Neural cell (in vitro differentiated cells): ENCODE measurements at regions not wholly inside any gene's neighbourhood (a gene's known extent, or its start where the extent isn't known, plus 50 kb on each side); places are given as distances from the start of the nearest gene placed in this dataset.

Experiments used
- H2AFZ ChIP-seq: fragments of 200-600, 300-800 bp; sonication (generic), shearing (Covaris generic); 2 replicates; pipeline ENCODE4 v1.6.0; 2014; ENCODE audit warnings: low read depth, mild to moderate bottlenecking, antibody characterized with exemption, low read length, moderate library complexity
- H3F3A ChIP-seq: fragments of 200-600 bp; shearing (Covaris generic); 2 replicates; pipeline ENCODE4 v1.6.1; 2016; ENCODE audit warnings: mild to moderate bottlenecking, moderate library complexity, mixed read lengths, antibody characterized with exemption, low read length; ENCODE audit not compliant: insufficient read depth, poor library complexity, severe bottlenecking
- H3K27ac ChIP-seq: fragments of 200-600, 300-800 bp; sonication (generic), shearing (Covaris generic); 2 replicates; pipeline ENCODE4 v1.5.1; 2014; ENCODE audit warnings: mild to moderate bottlenecking, low read length, moderate library complexity
- H3K27me3 ChIP-seq: fragments of 300-800, 200-600 bp; sonication (generic), shearing (Covaris generic); 2 replicates; pipeline ENCODE4 v1.6.0; 2014; ENCODE audit warnings: mild to moderate bottlenecking, low read depth, low read length, moderate library complexity; ENCODE audit not compliant: insufficient read depth
- H3K36me3 ChIP-seq: fragments of 300-800, 200-600 bp; sonication (generic), shearing (Covaris generic); 2 replicates; pipeline ENCODE4 v1.5.1; 2014; ENCODE audit warnings: mild to moderate bottlenecking, antibody characterized with exemption, low read length, moderate library complexity; ENCODE audit not compliant: insufficient read depth
- H3K4me2 ChIP-seq: fragments of 300-800, 200-600 bp; sonication (generic), shearing (Covaris generic); 2 replicates; pipeline ENCODE4 v1.6.0; 2014; ENCODE audit warnings: mild to moderate bottlenecking, low read length
- H3K4me3 ChIP-seq: fragments of 300-800, 200-600 bp; sonication (generic), shearing (Covaris generic); 2 replicates; pipeline ENCODE4 v1.5.1; 2014; ENCODE audit warnings: mild to moderate bottlenecking, low read length, moderate library complexity
- H3K79me2 ChIP-seq: fragments of 200-600 bp; shearing (Covaris generic); replicated peaks from 2 replicates; pipeline ENCODE4 v1.6.0; 2014; ENCODE audit warnings: mild to moderate bottlenecking, low read length, moderate library complexity; ENCODE audit not compliant: insufficient read depth
- H3K9ac ChIP-seq: fragments of 300-800, 200-600 bp; sonication (generic), shearing (Covaris generic); 2 replicates; pipeline ENCODE4 v1.6.1; 2016; ENCODE audit warnings: mild to moderate bottlenecking, low read length, mixed read lengths
- H3K9me2 ChIP-seq: fragments of 200-600 bp; shearing (Covaris generic); 2 replicates; pipeline ENCODE4 v1.6.1; 2016; ENCODE audit warnings: mild to moderate bottlenecking, low read length, mixed read lengths; ENCODE audit not compliant: insufficient read depth
- H3K9me3 ChIP-seq: fragments of 200-600, 300-800 bp; sonication (generic), shearing (Covaris generic); 2 replicates; pipeline ENCODE4 v1.6.1; 2016; ENCODE audit warnings: mild to moderate bottlenecking, mixed run types, low read length, moderate library complexity, mixed read lengths
- H4K20me1 ChIP-seq: fragments of 200-600 bp; shearing (Covaris generic); 2 replicates; pipeline ENCODE4 v1.6.1; 2016; ENCODE audit warnings: mild to moderate bottlenecking, mixed run types; ENCODE audit not compliant: insufficient read depth
- EP300 ChIP-seq: fragments of 450-650 bp; conservative IDR thresholded peaks from 2 replicates; pipeline ENCODE4 v1.6.1; 2014; ENCODE audit warnings: antibody characterized with exemption, mild to moderate bottlenecking, moderate library complexity; ENCODE audit not compliant: poor library complexity, severe bottlenecking
- EZH2 ChIP-seq: fragments of 200-600, 300-800 bp; shearing (Covaris generic), sonication (generic); IDR thresholded peaks from 2 replicates; pipeline ENCODE4 v1.6.1; 2014; ENCODE audit warnings: antibody characterized with exemption, low read length, borderline replicate concordance, mild to moderate bottlenecking; ENCODE audit not compliant: insufficient read depth, poor library complexity, severe bottlenecking
- MXI1 ChIP-seq: fragments of 450-650 bp; conservative IDR thresholded peaks from 2 replicates; pipeline ENCODE4 v1.6.1; 2014; ENCODE audit warnings: antibody characterized with exemption, mild to moderate bottlenecking; ENCODE audit not compliant: poor library complexity, severe bottlenecking
- POLR2AphosphoS5 ChIP-seq: IDR thresholded peaks from 2 replicates; pipeline ENCODE4 v1.6.1; 2012
- RAD21 ChIP-seq: fragments of 450-650 bp; conservative IDR thresholded peaks from 2 replicates; pipeline ENCODE4 v1.6.1; 2014; ENCODE audit warnings: antibody characterized with exemption, mild to moderate bottlenecking, moderate library complexity
- SMC3 ChIP-seq: fragments of 450-650 bp; conservative IDR thresholded peaks from 2 replicates; pipeline ENCODE4 v1.6.1; 2014; ENCODE audit warnings: antibody characterized with exemption, mild to moderate bottlenecking, moderate library complexity; ENCODE audit not compliant: poor library complexity
- TAF1 ChIP-seq: IDR thresholded peaks from 2 replicates; pipeline ENCODE4 v1.6.1; 2012; ENCODE audit warnings: low read depth
- TF ChIP-seq, protein P1 (sequence below): fragments of 450-650 bp; IDR thresholded peaks from 2 replicates; pipeline ENCODE4 v1.5.1; 2014; ENCODE audit warnings: antibody characterized with exemption, mild to moderate bottlenecking, moderate library complexity; ENCODE audit not compliant: poor library complexity, severe bottlenecking
- TF ChIP-seq, protein P2 (sequence below): IDR thresholded peaks from 2 replicates; pipeline ENCODE4 v1.6.1; 2012; ENCODE audit warnings: borderline replicate concordance

DNA sequence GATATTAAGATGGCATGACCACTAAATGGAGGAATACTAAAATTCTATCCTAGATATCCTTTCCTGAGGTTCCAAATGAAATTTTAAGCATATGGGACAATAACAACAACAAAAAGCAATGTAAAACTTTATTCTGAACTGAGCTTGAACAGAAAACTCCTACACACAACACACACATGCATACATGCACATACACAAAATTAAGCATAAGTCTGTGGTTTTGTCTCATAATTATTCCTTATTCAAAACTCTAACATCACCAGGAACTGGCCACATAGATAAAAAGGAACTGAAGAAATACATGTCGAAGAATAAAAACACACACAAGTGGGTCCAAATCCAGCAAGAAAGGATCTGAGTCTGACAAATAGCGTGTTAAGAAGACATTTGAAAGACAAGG is 168.0 kb downstream of the COX18 start:
- Histone ChIP-seq H3K9ac (no peak overlapping the region), H3K9me3 (no peaks in the 10 kb centered on the region), H3K79me2 (no peaks in the 10 kb centered on the region), H3F3A (no peaks in the 10 kb centered on the region), H3K4me2 (no peak overlapping the region), H2AFZ (no peak overlapping the region), H3K27me3 (no peaks in the 10 kb centered on the region), H3K36me3 (no peaks in the 10 kb centered on the region), H3K4me3 (no peak overlapping the region), H3K27ac (no peak overlapping the region), H3K9me2 (no peaks in the 10 kb centered on the region), H4K20me1 (no peaks in the 10 kb centered on the region)
- no peak for TF ChIP-seq RAD21
- TF ChIP-seq, protein P1, sequence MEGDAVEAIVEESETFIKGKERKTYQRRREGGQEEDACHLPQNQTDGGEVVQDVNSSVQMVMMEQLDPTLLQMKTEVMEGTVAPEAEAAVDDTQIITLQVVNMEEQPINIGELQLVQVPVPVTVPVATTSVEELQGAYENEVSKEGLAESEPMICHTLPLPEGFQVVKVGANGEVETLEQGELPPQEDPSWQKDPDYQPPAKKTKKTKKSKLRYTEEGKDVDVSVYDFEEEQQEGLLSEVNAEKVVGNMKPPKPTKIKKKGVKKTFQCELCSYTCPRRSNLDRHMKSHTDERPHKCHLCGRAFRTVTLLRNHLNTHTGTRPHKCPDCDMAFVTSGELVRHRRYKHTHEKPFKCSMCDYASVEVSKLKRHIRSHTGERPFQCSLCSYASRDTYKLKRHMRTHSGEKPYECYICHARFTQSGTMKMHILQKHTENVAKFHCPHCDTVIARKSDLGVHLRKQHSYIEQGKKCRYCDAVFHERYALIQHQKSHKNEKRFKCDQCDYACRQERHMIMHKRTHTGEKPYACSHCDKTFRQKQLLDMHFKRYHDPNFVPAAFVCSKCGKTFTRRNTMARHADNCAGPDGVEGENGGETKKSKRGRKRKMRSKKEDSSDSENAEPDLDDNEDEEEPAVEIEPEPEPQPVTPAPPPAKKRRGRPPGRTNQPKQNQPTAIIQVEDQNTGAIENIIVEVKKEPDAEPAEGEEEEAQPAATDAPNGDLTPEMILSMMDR, result no peak
- TF ChIP-seq, protein P2, sequence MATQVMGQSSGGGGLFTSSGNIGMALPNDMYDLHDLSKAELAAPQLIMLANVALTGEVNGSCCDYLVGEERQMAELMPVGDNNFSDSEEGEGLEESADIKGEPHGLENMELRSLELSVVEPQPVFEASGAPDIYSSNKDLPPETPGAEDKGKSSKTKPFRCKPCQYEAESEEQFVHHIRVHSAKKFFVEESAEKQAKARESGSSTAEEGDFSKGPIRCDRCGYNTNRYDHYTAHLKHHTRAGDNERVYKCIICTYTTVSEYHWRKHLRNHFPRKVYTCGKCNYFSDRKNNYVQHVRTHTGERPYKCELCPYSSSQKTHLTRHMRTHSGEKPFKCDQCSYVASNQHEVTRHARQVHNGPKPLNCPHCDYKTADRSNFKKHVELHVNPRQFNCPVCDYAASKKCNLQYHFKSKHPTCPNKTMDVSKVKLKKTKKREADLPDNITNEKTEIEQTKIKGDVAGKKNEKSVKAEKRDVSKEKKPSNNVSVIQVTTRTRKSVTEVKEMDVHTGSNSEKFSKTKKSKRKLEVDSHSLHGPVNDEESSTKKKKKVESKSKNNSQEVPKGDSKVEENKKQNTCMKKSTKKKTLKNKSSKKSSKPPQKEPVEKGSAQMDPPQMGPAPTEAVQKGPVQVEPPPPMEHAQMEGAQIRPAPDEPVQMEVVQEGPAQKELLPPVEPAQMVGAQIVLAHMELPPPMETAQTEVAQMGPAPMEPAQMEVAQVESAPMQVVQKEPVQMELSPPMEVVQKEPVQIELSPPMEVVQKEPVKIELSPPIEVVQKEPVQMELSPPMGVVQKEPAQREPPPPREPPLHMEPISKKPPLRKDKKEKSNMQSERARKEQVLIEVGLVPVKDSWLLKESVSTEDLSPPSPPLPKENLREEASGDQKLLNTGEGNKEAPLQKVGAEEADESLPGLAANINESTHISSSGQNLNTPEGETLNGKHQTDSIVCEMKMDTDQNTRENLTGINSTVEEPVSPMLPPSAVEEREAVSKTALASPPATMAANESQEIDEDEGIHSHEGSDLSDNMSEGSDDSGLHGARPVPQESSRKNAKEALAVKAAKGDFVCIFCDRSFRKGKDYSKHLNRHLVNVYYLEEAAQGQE, result no peak
- TF ChIP-seq POLR2AphosphoS5, result no peak
- TF ChIP-seq EP300, result no peak
- TF ChIP-seq EZH2, result no peak

DNA sequence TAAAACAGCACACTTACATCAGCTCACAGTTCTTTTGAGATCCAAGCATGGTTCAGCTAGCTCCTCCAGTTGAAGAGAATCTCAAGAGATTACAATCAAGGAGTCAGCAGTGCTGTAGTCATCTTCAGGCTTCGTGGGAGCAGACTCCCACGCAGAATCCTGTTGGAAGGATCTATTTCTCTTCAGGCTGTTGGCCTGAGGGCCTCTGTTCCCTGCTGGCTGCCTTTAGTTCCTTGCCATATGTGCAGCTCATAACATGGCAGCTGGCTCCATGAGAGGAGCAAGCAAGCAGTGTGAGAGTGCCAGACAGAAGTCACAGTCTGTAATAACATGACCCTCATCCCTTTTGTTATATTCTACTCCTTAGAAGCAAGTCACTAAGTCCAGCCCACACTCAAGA is 168.6 kb downstream of the COX18 start:
- Histone ChIP-seq H3K36me3 (no peaks in the 10 kb centered on the region), H3K27me3 (no peaks in the 10 kb centered on the region), H3K79me2 (no peaks in the 10 kb centered on the region), H3K9ac (no peak overlapping the region), H3K27ac (no peak overlapping the region), H3F3A (no peaks in the 10 kb centered on the region), H2AFZ (no peak overlapping the region), H3K4me3 (no peak overlapping the region), H3K9me2 (no peaks in the 10 kb centered on the region), H3K4me2 (no peak overlapping the region), H3K9me3 (no peaks in the 10 kb centered on the region), H4K20me1 (no peaks in the 10 kb centered on the region)
- TF ChIP-seq RAD21, result no peak
- TF ChIP-seq POLR2AphosphoS5, result no peak
- TF ChIP-seq, protein P2, result no peak
- TF ChIP-seq SMC3, result no peak
- no peak for TF ChIP-seq EP300
- no peak for TF ChIP-seq MXI1
- no peak for TF ChIP-seq EZH2
- TF ChIP-seq, protein P1, result no peak
- TF ChIP-seq TAF1, result no peak
